HepG2 (cell line): ENCODE measurements at regions not wholly inside any gene's neighbourhood (a gene's known extent, or its start where the extent isn't known, plus 50 kb on each side); places are given as distances from the start of the nearest gene placed in this dataset.
"Not testable (repeated sequence)": the region's sequence is repeated elsewhere in the genome, so short reads cannot be mapped to it uniquely, and the experiment has no call there.

Source experiments
- CTCF ChIP-seq: sonication (generic); formaldehyde crosslinking; IDR thresholded peaks from 2 replicates; pipeline ENCODE4 v1.5.0; 2020; ENCODE audit warnings: mild to moderate bottlenecking, missing genetic modification reagents, moderate library complexity
- DDIT3 ChIP-seq: sonication (generic); formaldehyde crosslinking; IDR thresholded peaks from 2 replicates; pipeline ENCODE4 v1.4.0; 2020; ENCODE audit warnings: mild to moderate bottlenecking, missing genetic modification reagents
- FOXK2 ChIP-seq: fragments of 450-650 bp; IDR thresholded peaks from 2 replicates; pipeline ENCODE4 v1.6.1; 2016
- NFE2 ChIP-seq: sonication (generic); formaldehyde crosslinking; IDR thresholded peaks from 2 replicates; pipeline ENCODE4 v1.4.0; 2020; ENCODE audit warnings: missing genetic modification reagents
- NFIC ChIP-seq: IDR thresholded peaks from 2 replicates; pipeline ENCODE4 v1.6.1; 2012; ENCODE audit warnings: mild to moderate bottlenecking, low read length, inconsistent platforms
- ZNF430 ChIP-seq: sonication (generic); formaldehyde crosslinking; IDR thresholded peaks from 2 replicates; pipeline ENCODE4 v1.9.0; 2021; ENCODE audit warnings: mild to moderate bottlenecking, missing genetic modification reagents
- TF ChIP-seq, protein P1 (sequence below): sonication (generic); formaldehyde crosslinking; conservative IDR thresholded peaks from 2 replicates; pipeline ENCODE4 v1.4.0; 2020; ENCODE audit warnings: missing genetic modification reagents
- TF ChIP-seq, protein P2 (sequence below): IDR thresholded peaks from 2 replicates; pipeline ENCODE4 v1.6.1; 2016
- TF ChIP-seq, protein P3 (sequence below): sonication (generic); formaldehyde crosslinking; IDR thresholded peaks from 2 replicates; pipeline ENCODE4 v1.4.0; 2020; ENCODE audit warnings: missing genetic modification reagents
- TF ChIP-seq, protein P4 (sequence below): sonication (generic); formaldehyde crosslinking; IDR thresholded peaks from 2 replicates; pipeline ENCODE4 v1.8.0; 2022; ENCODE audit warnings: mild to moderate bottlenecking, missing genetic modification reagents, borderline replicate concordance

GRCh38 chr11:67797726-67798521 is 123.5 kb upstream of the ALDH3B2 start:
- not testable (repeated sequence) for TF ChIP-seq NFE2; FOXK2; CTCF (CRISPR knock-in tag); ZNF430; DDIT3 (CRISPR knock-in tag); NFIC
- TF ChIP-seq, protein P1, sequence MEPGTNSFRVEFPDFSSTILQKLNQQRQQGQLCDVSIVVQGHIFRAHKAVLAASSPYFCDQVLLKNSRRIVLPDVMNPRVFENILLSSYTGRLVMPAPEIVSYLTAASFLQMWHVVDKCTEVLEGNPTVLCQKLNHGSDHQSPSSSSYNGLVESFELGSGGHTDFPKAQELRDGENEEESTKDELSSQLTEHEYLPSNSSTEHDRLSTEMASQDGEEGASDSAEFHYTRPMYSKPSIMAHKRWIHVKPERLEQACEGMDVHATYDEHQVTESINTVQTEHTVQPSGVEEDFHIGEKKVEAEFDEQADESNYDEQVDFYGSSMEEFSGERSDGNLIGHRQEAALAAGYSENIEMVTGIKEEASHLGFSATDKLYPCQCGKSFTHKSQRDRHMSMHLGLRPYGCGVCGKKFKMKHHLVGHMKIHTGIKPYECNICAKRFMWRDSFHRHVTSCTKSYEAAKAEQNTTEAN (CRISPR knock-in tag) = not testable (repeated sequence)
- TF ChIP-seq, protein P2, sequence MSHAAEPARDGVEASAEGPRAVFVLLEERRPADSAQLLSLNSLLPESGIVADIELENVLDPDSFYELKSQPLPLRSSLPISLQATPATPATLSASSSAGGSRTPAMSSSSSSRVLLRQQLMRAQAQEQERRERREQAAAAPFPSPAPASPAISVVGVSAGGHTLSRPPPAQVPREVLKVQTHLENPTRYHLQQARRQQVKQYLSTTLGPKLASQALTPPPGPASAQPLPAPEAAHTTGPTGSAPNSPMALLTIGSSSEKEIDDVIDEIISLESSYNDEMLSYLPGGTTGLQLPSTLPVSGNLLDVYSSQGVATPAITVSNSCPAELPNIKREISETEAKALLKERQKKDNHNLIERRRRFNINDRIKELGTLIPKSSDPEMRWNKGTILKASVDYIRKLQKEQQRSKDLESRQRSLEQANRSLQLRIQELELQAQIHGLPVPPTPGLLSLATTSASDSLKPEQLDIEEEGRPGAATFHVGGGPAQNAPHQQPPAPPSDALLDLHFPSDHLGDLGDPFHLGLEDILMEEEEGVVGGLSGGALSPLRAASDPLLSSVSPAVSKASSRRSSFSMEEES (CRISPR knock-in tag) = not testable (repeated sequence)
- TF ChIP-seq, protein P3, sequence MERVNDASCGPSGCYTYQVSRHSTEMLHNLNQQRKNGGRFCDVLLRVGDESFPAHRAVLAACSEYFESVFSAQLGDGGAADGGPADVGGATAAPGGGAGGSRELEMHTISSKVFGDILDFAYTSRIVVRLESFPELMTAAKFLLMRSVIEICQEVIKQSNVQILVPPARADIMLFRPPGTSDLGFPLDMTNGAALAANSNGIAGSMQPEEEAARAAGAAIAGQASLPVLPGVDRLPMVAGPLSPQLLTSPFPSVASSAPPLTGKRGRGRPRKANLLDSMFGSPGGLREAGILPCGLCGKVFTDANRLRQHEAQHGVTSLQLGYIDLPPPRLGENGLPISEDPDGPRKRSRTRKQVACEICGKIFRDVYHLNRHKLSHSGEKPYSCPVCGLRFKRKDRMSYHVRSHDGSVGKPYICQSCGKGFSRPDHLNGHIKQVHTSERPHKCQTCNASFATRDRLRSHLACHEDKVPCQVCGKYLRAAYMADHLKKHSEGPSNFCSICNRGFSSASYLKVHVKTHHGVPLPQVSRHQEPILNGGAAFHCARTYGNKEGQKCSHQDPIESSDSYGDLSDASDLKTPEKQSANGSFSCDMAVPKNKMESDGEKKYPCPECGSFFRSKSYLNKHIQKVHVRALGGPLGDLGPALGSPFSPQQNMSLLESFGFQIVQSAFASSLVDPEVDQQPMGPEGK (CRISPR knock-in tag) = not testable (repeated sequence)
- TF ChIP-seq, protein P4, sequence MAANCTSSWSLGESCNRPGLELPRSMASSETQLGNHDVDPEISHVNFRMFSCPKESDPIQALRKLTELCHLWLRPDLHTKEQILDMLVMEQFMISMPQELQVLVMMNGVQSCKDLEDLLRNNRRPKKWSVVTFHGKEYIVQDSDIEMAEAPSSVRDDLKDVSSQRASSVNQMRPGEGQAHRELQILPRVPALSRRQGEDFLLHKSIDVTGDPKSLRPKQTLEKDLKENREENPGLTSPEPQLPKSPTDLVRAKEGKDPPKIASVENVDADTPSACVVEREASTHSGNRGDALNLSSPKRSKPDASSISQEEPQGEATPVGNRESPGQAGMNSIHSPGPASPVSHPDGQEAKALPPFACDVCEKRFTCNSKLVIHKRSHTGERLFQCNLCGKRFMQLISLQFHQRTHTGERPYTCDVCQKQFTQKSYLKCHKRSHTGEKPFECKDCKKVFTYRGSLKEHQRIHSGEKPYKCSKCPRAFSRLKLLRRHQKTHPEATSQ (CRISPR knock-in tag) = not testable (repeated sequence)
